ENCODE measurements at regions not wholly inside any gene's neighbourhood (a gene's known extent, or its start where the extent isn't known, plus 50 kb on each side); places are given as distances from the start of the nearest gene placed in this dataset.

DNA sequence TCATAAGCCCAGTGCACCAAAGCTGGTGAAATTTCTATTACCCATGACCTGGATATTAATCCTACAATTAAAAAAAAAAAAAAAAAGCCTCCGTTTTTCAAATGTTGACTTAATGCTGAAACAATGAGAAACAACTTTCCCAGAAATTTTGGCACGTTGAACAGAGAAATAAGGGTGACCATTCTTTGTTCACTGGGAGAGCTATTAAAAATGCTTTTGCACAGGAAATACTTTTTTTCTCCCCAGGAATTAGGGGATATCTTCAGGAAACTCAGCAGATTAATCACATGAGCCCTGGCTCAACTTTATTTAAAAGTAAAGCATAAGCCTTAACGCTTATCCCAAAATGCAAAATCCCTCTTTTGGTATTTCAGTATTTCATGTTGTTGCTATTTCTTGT lies 54.8 kb upstream of the FLRT2 start:
- no peak for DNase-seq (ENCODE audit: low spot score)

DNA sequence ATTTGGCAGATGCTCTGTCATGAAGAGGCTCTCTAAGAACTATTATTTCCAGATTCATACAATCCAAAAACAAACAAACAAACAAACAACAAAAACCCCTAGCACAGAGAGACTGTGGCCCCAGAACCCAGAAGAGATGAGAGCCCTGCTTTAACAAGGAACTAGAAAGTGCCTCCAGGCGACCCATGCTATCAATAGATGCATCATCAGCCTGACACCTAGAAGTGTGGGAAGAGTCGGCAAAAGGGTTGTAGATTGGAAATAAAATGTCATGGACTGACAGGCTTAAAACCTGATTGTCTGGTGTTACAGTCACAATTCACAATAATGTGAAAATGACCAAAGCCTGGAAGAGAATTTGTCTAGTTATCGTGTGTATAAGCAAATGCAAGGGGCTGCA lies 50.6 kb upstream of the FLRT2 start:
- DNase-seq (ENCODE audit: low spot score), result no peak

DNA sequence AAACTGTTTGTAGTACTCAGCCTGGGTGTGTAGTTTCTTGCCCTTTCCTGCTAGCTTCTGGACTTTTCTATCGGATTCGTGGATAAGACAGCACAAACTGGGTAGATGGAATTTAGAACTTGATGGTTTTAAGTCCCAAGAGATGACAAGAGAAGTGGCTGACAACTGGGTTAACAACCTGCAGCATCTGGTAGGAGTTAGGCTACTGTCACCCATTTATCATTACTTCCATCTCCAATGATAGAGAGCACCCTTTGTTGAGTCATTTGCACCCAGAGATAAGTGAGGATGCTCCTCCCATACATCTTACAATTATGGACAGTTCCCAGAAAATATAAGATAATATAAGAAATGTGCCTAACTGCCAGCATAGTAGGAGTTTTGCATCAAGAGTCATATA lies 50.2 kb upstream of the FLRT2 start:
- no peak for DNase-seq (ENCODE audit: low spot score)

All from CD4-positive, alpha-beta T cell treated with Interleukin-6 at 100 ng/mL for 8 hours (primary cell).